PC-9 (cell line): ENCODE measurements at regions not wholly inside any gene's neighbourhood (a gene's known extent, or its start where the extent isn't known, plus 50 kb on each side); places are given as distances from the start of the nearest gene placed in this dataset.

ENCODE experiments used
- BruUV-seq: library from RNA; stranded (reverse); fragments of 400-500 nt; replicated peaks from 2 replicates; lab custom pipeline; 2021; lab: Mats Ljungman, UMichigan
- CTCF ChIA-PET: fragments of 300-600 bp; sonication (Branson Sonifier 250); formaldehyde crosslinking; loops from one replicate; lab custom pipeline; 2022; ENCODE audit warnings: antibody characterized with exemption; lab: Charles Lee
- POLR2A ChIA-PET: fragments of 300-600 bp; sonication (Branson Sonifier 250); formaldehyde crosslinking; loops from one replicate; lab custom pipeline; 2022; ENCODE audit warnings: antibody characterized with exemption; ENCODE audit not compliant: unreplicated experiment; lab: Charles Lee
- DNase-seq, 2 experiments: peaks; one replicate each; pipeline versions ENCODE4 v3.0.0 to v3.0.0-alpha.2; 2015 to 2022; ENCODE audit warnings: mixed read lengths in 1 of 2
- H2AFZ ChIP-seq: fragments of 200-600 bp; sonication (generic); 2 replicates; pipeline ENCODE4 v1.8.1; 2017; ENCODE audit warnings: antibody characterized with exemption
- H3F3A ChIP-seq: fragments of 200-600 bp; sonication (generic); 2 replicates; pipeline ENCODE4 v1.8.1; 2017; ENCODE audit warnings: antibody characterized with exemption, mild to moderate bottlenecking, low read depth; ENCODE audit not compliant: insufficient read depth
- H3K27ac ChIP-seq: fragments of 200-600 bp; sonication (generic); 2 replicates; pipeline ENCODE4 v1.6.1; 2016; ENCODE audit warnings: mixed run types
- H3K27me3 ChIP-seq: fragments of 200-600 bp; sonication (generic); 2 replicates; pipeline ENCODE4 v1.6.1; 2016; ENCODE audit warnings: low read depth, mixed run types; ENCODE audit not compliant: insufficient read depth
- H3K36me3 ChIP-seq: fragments of 200-600 bp; sonication (generic); 2 replicates; pipeline ENCODE4 v1.6.1; 2016; ENCODE audit warnings: low read depth, mixed run types
- H3K4me1 ChIP-seq: fragments of 200-600 bp; sonication (generic); replicated peaks from 2 replicates; pipeline ENCODE4 v1.6.1; 2016; ENCODE audit warnings: mixed run types; ENCODE audit not compliant: insufficient read depth
- H3K4me2 ChIP-seq: fragments of 200-600 bp; sonication (generic); 2 replicates; pipeline ENCODE4 v1.6.1; 2017; ENCODE audit warnings: mixed run types
- H3K4me3 ChIP-seq: fragments of 200-600 bp; sonication (generic); 2 replicates; pipeline ENCODE4 v1.6.1; 2016; ENCODE audit warnings: mixed run types
- H3K79me2 ChIP-seq: fragments of 200-600 bp; sonication (generic); 2 replicates; pipeline ENCODE4 v1.6.1; 2017; ENCODE audit warnings: low read depth, mixed run types
- H3K9me2 ChIP-seq: fragments of 200-600 bp; sonication (generic); 2 replicates; pipeline ENCODE4 v1.8.1; 2017; ENCODE audit warnings: mild to moderate bottlenecking; ENCODE audit not compliant: insufficient read depth
- H3K9me3 ChIP-seq: fragments of 200-600 bp; sonication (generic); 2 replicates; pipeline ENCODE4 v1.8.1; 2016; ENCODE audit warnings: low read depth; ENCODE audit not compliant: insufficient read depth
- H4K20me1 ChIP-seq: fragments of 200-600 bp; sonication (generic); 2 replicates; pipeline ENCODE4 v1.8.1; 2017; ENCODE audit not compliant: insufficient read depth
- CTCF ChIP-seq: fragments of 200-600 bp; sonication (generic); conservative IDR thresholded peaks from 2 replicates; pipeline ENCODE4 v1.6.1; 2017; ENCODE audit warnings: mixed run types, antibody characterized with exemption, mild to moderate bottlenecking, moderate library complexity
- EZH2 ChIP-seq: fragments of 200-600 bp; sonication (generic); IDR thresholded peaks from 2 replicates; pipeline ENCODE4 v1.8.0; 2017; ENCODE audit warnings: antibody characterized with exemption, low read depth
- intact Hi-C: fragments of 100-400 bp; cut with micrococcal nuclease; formaldehyde crosslinking; loops from one replicate; pipeline ENCODE4 v1.10.0; 2022; ENCODE audit not compliant: unreplicated experiment

GRCh38 chr7:153510674-153511073, 541.5 kb upstream of the DPP6 start:
- CTCF ChIA-PET: no interaction called here
- Histone ChIP-seq H3K27me3 (peaks cover 13% of the 10 kb centered on the region), H2AFZ (no peak overlapping the region), H3K9me3 (no peaks in the 10 kb centered on the region), H3K4me1 (no peaks in the 10 kb centered on the region), H3K4me3 (no peak overlapping the region), H3F3A (no peaks in the 10 kb centered on the region), H3K4me2 (no peak overlapping the region), H3K27ac (no peak overlapping the region), H4K20me1 (no peaks in the 10 kb centered on the region; the same call in 1 of the 2 replicates), H3K79me2 (no peaks in the 10 kb centered on the region), H3K9me2 (no peaks in the 10 kb centered on the region), H3K36me3 (no peaks in the 10 kb centered on the region)
- no TSS peak for BruUV-seq
- intact Hi-C loops: no loop called here
- DNase-seq: no peak
- POLR2A ChIA-PET: no interaction called here
- TF ChIP-seq CTCF: no peak
- no peak for TF ChIP-seq EZH2

GRCh38 chr7:153514032-153514431, 538.2 kb upstream of the DPP6 start:
- Histone ChIP-seq H3K27ac (no peak overlapping the region), H3K9me2 (no peaks in the 10 kb centered on the region), H3K36me3 (no peaks in the 10 kb centered on the region), H3F3A (no peaks in the 10 kb centered on the region), H4K20me1 (no peaks in the 10 kb centered on the region; the same call in 1 of the 2 replicates), H3K79me2 (no peaks in the 10 kb centered on the region), H3K4me1 (no peaks in the 10 kb centered on the region), H3K9me3 (no peaks in the 10 kb centered on the region), H3K4me3 (no peak overlapping the region), H3K4me2 (no peak overlapping the region), H2AFZ (no peak overlapping the region), H3K27me3 (peaks cover 13% of the 10 kb centered on the region)
- intact Hi-C loops: no loop called here
- no TSS peak for BruUV-seq
- no peak for TF ChIP-seq EZH2
- no peak for TF ChIP-seq CTCF
- CTCF ChIA-PET: no interaction called here
- no peak for DNase-seq
- POLR2A ChIA-PET: no interaction called here

- Histone ChIP-seq H3K4me2 (no peak overlapping the region), H3K36me3 (no peaks in the 10 kb centered on the region), H3K4me1 (no peaks in the 10 kb centered on the region), H4K20me1 (no peaks in the 10 kb centered on the region; the same call in 1 of the 2 replicates), H3K9me3 (no peaks in the 10 kb centered on the region), H3K79me2 (no peaks in the 10 kb centered on the region), H3K27me3 (peaks cover 15% of the 10 kb centered on the region), H3K9me2 (no peaks in the 10 kb centered on the region), H2AFZ (no peak overlapping the region), H3K27ac (no peak overlapping the region), H3F3A (no peaks in the 10 kb centered on the region), H3K4me3 (no peak overlapping the region)
- no peak for TF ChIP-seq CTCF
- ChIA-PET CTCF (no interaction called here), POLR2A (no interaction called here)
- no TSS peak for BruUV-seq
- DNase-seq: no peak
- intact Hi-C loops: no loop called here
These were observed 536.8 kb upstream of the DPP6 start for GRCh38 chr7:153515359-153515758.
